Activated CD8-positive, alpha-beta memory T cell treated with anti-CD3 and anti-CD28 coated beads, Interleukin-2, amount 10 ng/mL, durations not matched to agents 7 days and 5 days (primary cell): ENCODE measurements at regions not wholly inside any gene's neighbourhood (a gene's known extent, or its start where the extent isn't known, plus 50 kb on each side); places are given as distances from the start of the nearest gene placed in this dataset.
"Not testable (repeated sequence)": the region's sequence is repeated elsewhere in the genome, so short reads cannot be mapped to it uniquely, and the experiment has no call there.

ENCODE experiments used
- ATAC-seq: fragments of 150-1000 bp; cut with Tn5 transposase; one replicate; pipeline ENCODE4 v1.10.0; 2021; ENCODE audit warnings: moderate library complexity
- CTCF ChIA-PET: fragments of 350-600 bp; sonication (Branson Sonifier 250); formaldehyde crosslinking; loops from one replicate; lab custom pipeline; 2021; ENCODE audit warnings: antibody characterized with exemption; lab: Charles Lee
- DNase-seq: peaks from one replicate; pipeline ENCODE4 v3.0.0-alpha.2; 2020
- H3K27ac Mint-ChIP-seq: one replicate; pipeline ENCODE4 v1.8.0; 2021; ENCODE audit warnings: mild to moderate bottlenecking, mixed read lengths
- H3K27me3 Mint-ChIP-seq: one replicate; pipeline ENCODE4 v1.8.0; 2021; ENCODE audit warnings: mixed read lengths
- H3K36me3 Mint-ChIP-seq: one replicate; pipeline ENCODE4 v1.8.0; 2021; ENCODE audit warnings: mild to moderate bottlenecking, mixed read lengths
- H3K4me1 Mint-ChIP-seq: one replicate; pipeline ENCODE4 v1.8.0; 2021; ENCODE audit warnings: mixed read lengths
- H3K4me3 Mint-ChIP-seq: one replicate; pipeline ENCODE4 v1.8.0; 2021; ENCODE audit warnings: mild to moderate bottlenecking, moderate library complexity, mixed read lengths
- H3K9me3 Mint-ChIP-seq: one replicate; pipeline ENCODE4 v1.8.0; 2022; ENCODE audit warnings: low read depth, mixed read lengths

DNA sequence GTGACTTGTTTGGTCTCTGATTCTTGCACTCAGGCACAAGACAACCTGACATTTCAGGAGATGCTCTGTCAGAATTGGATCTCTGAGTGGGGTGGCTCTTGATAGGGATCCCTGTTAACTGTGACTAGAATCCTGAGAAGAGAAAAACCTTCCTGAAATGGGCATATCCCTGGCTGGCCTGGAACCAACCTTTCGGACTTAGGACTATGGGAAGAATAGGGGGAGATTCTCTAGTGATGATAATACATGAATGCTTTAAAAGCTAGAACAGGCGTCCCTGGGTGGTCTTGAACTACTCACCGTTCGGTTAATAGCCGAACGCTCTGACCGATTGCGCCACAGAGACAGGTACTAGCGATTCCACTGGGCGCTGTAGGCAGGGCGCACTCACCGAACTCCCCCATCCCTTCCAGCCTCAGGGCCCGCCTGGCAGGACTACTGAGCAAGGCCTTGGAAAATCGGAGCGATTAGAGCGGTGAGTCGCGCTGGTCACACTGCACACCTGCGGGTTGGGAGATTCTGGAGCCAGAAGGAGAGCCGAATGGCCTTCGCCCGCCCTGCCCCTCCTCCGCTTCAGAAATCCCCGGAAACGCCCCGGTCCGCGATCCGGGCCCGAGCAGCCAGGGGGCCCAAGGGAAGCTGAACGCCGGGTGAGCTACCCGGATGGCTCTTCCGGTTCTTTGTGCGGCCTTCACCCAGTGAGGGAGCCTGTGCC is 257.6 kb upstream of the NOTCH2NLA start:
- ATAC-seq, H3K36me3 Mint-ChIP-seq, DNase-seq, H3K9me3 Mint-ChIP-seq, H3K27me3 Mint-ChIP-seq, H3K27ac Mint-ChIP-seq, H3K4me3 Mint-ChIP-seq, CTCF ChIA-PET, H3K4me1 Mint-ChIP-seq: not testable (repeated sequence)

DNA sequence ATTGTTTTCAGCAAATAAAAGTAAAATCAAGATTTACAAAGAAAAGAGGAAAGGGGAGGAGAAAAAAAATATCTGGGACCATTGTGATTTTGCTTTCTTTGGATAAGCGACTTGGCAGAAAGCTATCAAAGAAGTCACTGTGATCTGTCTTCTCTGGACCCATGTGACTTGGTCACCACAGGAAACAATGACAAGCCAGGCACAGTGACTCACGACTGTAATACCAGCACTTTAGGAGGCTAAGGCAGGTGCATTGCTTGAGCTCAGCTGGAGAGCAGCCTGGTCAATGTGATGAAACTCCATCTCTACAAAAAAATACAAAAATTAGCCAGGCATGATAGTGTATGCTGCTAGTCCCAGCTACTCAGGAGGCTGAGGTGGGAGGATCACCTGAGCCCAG is 255.4 kb upstream of the NOTCH2NLA start:
- H3K9me3 Mint-ChIP-seq, H3K27me3 Mint-ChIP-seq, H3K36me3 Mint-ChIP-seq, DNase-seq, H3K4me1 Mint-ChIP-seq, H3K27ac Mint-ChIP-seq, CTCF ChIA-PET, H3K4me3 Mint-ChIP-seq: not testable (repeated sequence)
- peak; percentile 100 for ATAC-seq

DNA sequence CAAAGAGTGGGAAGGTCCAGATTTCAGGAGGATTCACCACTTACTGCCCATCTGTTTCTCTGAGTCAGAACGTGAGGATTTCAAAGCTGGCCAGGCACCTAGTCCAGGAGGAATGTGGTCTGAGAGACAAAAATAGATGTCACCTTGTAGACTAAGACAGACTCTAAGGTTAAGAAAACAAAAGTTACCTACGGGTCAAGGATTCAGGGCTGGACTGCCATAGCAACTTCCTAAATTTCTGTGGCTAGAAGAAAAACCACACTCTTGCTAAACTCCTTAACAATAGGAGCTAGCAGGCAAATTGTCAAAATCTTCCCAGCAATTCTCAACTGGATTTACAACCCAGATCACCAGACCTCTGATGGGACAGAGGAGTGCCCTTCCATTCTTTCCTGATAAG is 250.4 kb upstream of the NOTCH2NLA start:
- not testable (repeated sequence) for H3K27me3 Mint-ChIP-seq, H3K27ac Mint-ChIP-seq, H3K4me3 Mint-ChIP-seq, ATAC-seq, DNase-seq, H3K36me3 Mint-ChIP-seq, H3K9me3 Mint-ChIP-seq
- H3K4me1 Mint-ChIP-seq: peaks cover 17% of the 10 kb centered on the region
- CTCF ChIA-PET: interaction anchor here (0.7 kb wide), 1 partner anchor 605 kb away, joined by 3 read pairs; no protein-coding TSS in a partner anchor

DNA sequence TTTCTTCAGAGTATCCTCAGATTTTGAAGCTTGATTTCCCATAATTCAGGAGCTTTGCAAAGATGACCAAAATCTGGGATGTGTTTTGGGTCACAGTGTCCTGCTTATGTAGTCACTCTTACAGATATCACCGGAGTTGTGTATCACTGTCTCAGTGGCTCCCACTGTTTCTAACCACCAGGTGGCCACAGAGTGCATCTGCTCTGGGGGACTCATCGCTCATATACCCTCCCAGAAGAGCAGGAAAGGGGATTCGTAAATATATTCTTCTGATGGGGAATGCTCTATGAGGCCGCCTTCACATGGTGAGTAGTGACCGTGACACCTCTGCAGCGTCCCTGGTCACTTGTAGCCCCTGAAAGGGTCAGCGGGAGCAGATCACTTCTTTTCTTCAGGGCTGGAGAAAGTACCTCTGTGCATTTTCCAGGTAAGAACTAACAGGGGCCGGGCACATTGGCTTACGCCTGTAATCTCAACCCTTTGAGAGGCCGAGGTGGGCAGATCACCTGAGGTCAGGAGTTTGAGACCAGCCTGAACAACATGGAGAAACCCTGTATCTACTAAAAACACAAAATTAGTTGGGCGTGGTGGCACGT is 249.4 kb upstream of the NOTCH2NLA start:
- H3K4me1 Mint-ChIP-seq: peaks cover 13% of the 10 kb centered on the region
- H3K27ac Mint-ChIP-seq, H3K4me3 Mint-ChIP-seq, H3K36me3 Mint-ChIP-seq, CTCF ChIA-PET, H3K9me3 Mint-ChIP-seq, H3K27me3 Mint-ChIP-seq: not testable (repeated sequence)
- ATAC-seq (peak; percentile 66), DNase-seq (peak; percentile 54)

DNA sequence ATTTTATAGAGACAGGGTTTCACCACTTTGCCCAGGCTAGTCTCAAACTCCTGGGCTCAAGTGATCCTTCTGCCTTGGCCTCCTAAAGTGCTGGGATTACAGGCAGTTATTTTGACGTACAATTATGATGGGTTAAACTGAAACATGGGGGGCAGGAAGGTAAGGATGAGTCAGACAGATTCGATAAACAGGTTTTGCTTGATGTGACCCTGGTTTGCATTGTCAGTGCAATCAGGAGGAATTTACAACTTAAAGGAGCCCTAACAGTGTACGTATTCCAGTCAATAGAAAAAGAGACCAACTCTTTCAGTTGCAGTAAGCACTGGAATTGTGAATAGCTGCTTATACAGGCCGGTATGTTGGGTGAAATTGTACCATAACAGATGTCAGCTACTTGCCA is 246.3 kb upstream of the NOTCH2NLA start:
- H3K27me3 Mint-ChIP-seq, ATAC-seq, H3K9me3 Mint-ChIP-seq, CTCF ChIA-PET, H3K36me3 Mint-ChIP-seq, DNase-seq, H3K27ac Mint-ChIP-seq, H3K4me3 Mint-ChIP-seq: not testable (repeated sequence)
- peaks cover 16% of the 10 kb centered on the region for H3K4me1 Mint-ChIP-seq

DNA sequence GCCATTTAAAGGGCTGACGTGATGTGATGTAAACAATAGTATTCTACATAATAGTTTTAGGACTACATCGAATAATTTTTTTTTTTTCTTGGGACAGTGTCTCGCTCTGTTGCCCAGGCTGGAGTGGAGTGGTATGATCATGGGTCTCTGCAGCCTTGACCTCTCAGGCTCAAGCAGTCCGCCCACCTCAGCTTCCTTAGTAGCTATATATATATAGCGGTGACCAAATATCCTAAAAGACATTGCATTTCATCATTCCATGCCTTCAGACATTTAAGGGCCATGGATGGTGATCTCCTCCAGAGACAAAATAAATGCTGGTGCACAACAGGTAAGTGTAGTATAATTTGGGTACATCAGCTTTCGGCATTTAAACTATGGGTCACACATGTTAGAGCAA is 245.4 kb upstream of the NOTCH2NLA start:
- DNase-seq, CTCF ChIA-PET, H3K27me3 Mint-ChIP-seq, H3K27ac Mint-ChIP-seq, H3K4me3 Mint-ChIP-seq, H3K9me3 Mint-ChIP-seq, H3K36me3 Mint-ChIP-seq, ATAC-seq: not testable (repeated sequence)
- H3K4me1 Mint-ChIP-seq: peaks cover 16% of the 10 kb centered on the region

DNA sequence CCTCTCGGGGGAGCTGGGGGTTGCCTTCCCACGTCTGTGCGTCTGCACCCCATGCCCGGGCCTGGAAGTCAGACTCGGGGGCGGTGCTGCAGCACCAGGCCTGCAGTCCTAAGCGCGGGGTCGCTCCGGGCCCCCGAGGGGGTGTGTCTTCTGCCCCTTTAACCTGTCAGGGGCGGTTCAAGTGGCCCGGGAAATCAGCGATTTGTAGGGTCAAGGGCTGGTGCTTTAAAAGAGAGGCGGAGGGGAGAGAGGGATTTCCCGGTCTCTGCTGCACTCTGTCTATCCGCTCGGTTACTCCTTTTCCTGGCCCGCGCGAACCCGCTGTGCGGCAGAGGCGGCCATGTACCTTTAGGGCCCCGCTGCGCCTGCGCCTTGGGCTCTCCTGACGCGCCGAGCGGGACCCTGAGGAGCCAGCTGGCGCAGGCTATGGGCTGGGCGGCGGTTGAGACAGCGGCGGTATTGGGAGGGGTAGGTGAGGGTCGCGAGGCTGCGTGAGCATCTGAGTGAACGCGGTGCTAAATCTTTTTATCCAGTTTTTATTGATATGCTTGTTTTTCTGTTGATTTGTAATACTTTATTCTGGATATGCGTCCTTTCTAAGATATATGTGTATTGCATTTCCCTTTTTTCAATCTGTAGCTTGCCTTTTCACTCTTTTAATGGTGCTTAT is 243.5 kb upstream of the NOTCH2NLA start:
- CTCF ChIA-PET, H3K27me3 Mint-ChIP-seq, H3K36me3 Mint-ChIP-seq, H3K9me3 Mint-ChIP-seq: not testable (repeated sequence)
- peak; percentile 100 for ATAC-seq
- Mint-ChIP-seq H3K4me1 (peaks cover 11% of the 10 kb centered on the region), H3K4me3 (peak overlapping the region; percentile 80), H3K27ac (peak overlapping the region; percentile 78)
- DNase-seq: peak; percentile 85

DNA sequence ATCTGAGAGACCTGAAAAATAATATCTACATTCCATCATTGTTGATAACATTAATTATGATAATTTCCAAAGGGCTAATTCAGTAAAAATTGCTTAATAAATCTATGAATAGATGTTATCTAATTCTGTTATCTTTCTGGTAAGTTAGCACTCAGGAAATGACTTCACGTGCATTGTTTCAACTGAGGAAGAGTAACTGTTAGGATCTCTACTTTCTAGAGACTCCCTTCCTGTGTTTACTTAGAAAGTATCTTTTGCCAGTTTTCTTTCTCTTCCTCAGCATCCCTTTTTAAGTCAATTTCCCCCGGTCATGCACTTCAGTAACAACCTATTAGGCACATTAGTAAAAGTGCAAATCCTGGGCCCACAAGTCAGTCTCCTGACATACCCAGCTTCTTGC is 231.1 kb upstream of the NOTCH2NLA start:
- H3K27me3 Mint-ChIP-seq, H3K9me3 Mint-ChIP-seq, H3K4me3 Mint-ChIP-seq, ATAC-seq, H3K36me3 Mint-ChIP-seq, H3K27ac Mint-ChIP-seq, DNase-seq, CTCF ChIA-PET: not testable (repeated sequence)
- H3K4me1 Mint-ChIP-seq: peaks cover 16% of the 10 kb centered on the region

DNA sequence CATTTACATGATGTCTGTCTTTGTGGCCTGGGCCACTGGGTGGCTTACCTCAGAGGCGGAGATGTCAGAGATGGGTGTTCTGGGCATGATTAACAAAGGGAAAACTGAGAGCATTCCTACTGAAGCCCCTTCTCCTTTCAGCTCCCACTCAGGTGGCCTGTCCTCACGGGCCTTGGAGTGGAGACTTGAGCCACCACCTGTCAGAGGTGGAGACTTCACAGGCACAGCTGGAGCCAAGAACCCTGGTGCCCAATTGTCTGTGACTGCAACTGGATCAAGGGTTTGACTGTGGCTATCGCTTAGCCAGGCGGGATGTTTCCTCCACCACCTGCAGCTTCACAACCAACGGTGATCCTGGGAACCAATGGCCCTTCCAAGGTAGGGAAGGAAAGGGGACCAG is 230.5 kb upstream of the NOTCH2NLA start:
- H3K9me3 Mint-ChIP-seq, H3K27me3 Mint-ChIP-seq, H3K36me3 Mint-ChIP-seq, CTCF ChIA-PET, ATAC-seq: not testable (repeated sequence)
- Mint-ChIP-seq H3K4me3 (peak overlapping the region; percentile 24), H3K27ac (peak overlapping the region; percentile 68), H3K4me1 (peaks cover 12% of the 10 kb centered on the region)
- peak; percentile 41 for DNase-seq

DNA sequence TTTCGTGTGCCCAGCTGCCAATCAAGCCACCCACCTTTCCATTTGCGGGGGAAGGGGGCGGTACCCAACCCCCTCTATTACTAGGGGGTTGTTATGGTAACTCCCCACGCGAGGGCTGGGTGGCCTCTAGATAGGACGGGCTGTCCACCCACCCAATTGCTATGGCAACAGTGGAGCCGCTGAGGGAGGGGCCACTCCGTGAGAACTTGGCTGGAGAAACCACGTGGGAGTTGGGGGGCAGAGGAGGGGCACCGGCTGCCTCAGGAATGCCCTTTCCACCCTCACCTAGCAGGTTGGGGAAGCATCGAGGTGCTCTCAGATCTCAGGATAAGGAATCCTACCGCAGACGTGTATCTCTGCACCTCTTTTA is 220.0 kb upstream of the NOTCH2NLA start:
- H3K27ac Mint-ChIP-seq, H3K27me3 Mint-ChIP-seq, H3K4me3 Mint-ChIP-seq, DNase-seq, ATAC-seq, H3K36me3 Mint-ChIP-seq, CTCF ChIA-PET, H3K4me1 Mint-ChIP-seq, H3K9me3 Mint-ChIP-seq: not testable (repeated sequence)

DNA sequence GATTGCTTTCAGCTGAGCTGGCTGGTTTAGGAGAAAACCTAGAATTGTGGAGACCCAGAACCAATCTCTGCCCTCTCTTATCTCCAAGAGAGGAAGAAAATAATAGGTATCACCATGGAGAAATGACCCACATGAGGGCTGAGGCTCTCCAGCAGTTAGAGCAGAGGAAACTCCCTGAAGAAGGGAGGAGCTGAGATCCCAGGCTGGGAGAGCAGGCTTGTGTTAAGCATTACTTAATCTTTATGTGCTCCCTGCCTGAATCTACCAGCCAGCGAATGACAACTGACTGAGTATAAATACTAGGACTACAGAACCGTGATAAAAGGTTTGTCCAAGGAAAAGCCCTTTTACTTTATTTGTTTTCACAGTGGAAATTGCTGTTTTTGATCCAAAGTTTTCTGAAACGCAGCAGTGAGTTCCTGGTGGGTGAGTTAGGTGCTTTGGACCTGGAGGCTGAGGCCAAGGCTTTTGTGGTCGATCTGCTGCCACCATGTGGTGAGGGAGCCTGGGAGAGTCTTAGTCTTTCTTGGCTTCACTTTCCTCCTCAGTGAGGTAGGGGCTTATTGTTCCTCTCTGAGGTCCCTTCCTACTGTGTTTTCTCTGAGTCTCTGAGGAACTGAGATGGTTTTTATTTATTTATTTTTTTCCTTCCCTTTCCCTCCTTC is 219.5 kb upstream of the NOTCH2NLA start:
- H3K4me1 Mint-ChIP-seq, H3K27ac Mint-ChIP-seq, H3K36me3 Mint-ChIP-seq, ATAC-seq, H3K9me3 Mint-ChIP-seq, CTCF ChIA-PET, H3K27me3 Mint-ChIP-seq, H3K4me3 Mint-ChIP-seq: not testable (repeated sequence)
- DNase-seq: peak; percentile 80

DNA sequence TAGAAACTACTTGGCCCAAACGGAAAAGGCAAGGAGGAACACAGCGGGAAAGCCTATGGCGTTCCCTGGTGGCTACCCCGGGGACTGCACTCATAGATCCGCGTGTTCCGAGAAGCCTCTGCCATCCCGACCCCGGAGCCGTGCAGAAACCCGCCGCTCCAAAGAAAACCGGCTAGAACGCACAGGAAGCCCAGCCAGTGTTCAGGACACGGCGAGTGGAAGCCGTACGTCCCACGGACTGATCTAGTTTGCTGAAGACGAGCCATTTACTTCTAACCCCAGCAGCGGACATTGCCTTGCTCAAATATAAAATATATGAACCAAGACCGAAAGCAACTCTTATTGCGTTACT is 215.0 kb upstream of the NOTCH2NLA start:
- DNase-seq: peak; percentile 47
- Mint-ChIP-seq H3K27ac (peak overlapping the region; percentile 75), H3K4me3 (peak overlapping the region; percentile 77)
- H3K36me3 Mint-ChIP-seq, H3K4me1 Mint-ChIP-seq, ATAC-seq, H3K27me3 Mint-ChIP-seq, H3K9me3 Mint-ChIP-seq, CTCF ChIA-PET: not testable (repeated sequence)

DNA sequence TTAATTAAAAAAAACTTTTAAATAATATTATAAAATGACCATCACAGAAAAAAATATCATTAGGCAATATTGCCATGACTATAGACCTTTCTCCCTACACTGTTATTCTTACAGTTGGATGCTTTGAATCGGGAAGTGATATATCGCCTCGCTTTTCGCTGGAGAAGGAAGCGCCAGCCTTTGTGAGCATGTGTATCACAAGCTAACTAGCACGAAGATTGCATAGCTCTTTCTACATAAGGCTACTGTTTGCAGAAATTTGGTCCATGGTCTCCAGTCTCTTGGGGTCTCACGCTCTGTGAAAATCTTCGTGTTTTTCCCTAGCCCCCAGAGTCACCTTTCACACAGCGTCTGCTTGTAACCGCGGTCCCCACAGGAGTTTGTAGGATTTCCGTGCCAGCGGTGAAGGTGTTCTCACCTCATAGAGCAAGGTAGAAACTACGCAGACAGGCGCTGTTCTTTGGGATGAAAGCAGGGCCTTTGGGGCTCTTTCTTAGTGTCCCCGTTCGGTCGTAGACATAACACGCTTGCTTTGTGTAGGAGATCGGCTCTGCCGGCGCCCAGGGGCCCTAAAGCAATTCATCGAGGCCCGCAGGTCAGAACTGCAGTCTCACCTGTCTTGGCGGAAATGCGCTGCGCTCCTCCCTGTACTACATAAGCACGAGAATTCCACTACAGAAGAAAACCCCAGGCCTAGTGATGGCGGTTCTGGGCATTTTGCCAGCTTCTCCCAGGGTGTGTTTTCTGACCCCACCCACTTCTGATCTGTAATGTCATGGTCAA is 214.5 kb upstream of the NOTCH2NLA start:
- H3K9me3 Mint-ChIP-seq, H3K4me1 Mint-ChIP-seq, H3K27ac Mint-ChIP-seq, H3K36me3 Mint-ChIP-seq, H3K27me3 Mint-ChIP-seq, ATAC-seq, H3K4me3 Mint-ChIP-seq, CTCF ChIA-PET: not testable (repeated sequence)
- peak; percentile 41 for DNase-seq
